ENCODE measurements at regions not wholly inside any gene's neighbourhood (a gene's known extent, or its start where the extent isn't known, plus 50 kb on each side); places are given as distances from the start of the nearest gene placed in this dataset.
A peak's percentile ranks its signal among the peaks of the same experiment; 100 is the strongest.

DNA sequence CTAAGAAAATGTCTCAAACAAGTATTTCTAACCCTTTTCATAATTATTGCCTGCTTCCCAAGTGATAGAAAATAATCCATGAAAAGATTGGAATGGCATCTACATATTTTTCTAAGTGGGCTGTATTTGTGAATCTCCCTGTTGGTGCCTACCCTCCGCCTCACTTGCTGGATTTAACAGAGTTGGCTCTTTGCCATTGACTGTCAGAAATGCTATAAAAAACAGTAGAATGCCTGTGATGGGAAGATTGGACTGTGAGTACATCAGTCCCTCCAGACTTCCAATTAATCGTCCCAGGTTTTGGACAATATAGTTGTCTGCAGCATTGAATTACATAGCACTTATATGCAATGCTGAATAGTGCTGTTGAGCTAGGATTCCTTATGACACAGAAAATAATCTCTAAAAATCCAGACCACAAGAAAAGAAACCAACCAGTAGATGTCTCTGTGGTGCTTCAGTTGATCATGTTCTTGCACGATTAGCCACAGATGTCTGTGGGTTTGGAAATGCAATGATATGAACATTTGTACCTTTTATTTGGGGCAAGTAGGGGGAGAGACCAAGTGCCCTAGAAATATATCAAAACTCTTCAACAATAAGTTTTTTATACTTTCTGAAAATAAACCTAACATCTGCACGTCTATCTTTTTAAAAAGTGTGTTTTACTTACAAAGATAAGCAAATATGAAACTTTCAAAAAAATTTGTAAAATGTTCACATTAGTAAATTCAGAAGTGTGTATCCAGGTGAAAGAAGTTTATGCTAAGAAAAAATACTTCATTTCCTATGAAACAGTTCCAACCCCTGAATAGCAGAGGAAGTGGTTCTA lies 88.5 kb downstream of the DYNAP start:
- TF ChIP-seq, protein P1, sequence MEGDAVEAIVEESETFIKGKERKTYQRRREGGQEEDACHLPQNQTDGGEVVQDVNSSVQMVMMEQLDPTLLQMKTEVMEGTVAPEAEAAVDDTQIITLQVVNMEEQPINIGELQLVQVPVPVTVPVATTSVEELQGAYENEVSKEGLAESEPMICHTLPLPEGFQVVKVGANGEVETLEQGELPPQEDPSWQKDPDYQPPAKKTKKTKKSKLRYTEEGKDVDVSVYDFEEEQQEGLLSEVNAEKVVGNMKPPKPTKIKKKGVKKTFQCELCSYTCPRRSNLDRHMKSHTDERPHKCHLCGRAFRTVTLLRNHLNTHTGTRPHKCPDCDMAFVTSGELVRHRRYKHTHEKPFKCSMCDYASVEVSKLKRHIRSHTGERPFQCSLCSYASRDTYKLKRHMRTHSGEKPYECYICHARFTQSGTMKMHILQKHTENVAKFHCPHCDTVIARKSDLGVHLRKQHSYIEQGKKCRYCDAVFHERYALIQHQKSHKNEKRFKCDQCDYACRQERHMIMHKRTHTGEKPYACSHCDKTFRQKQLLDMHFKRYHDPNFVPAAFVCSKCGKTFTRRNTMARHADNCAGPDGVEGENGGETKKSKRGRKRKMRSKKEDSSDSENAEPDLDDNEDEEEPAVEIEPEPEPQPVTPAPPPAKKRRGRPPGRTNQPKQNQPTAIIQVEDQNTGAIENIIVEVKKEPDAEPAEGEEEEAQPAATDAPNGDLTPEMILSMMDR (IDR thresholded peaks at IDR 0.05; ENCODE audit: low read depth, low read length, missing control alignments) = peak; percentile 55
- peak; percentile 72 for DNase-seq (ENCODE audit: low read depth)
- H3K4me3 ChIP-seq (ENCODE audit: low read depth, low read length) = no peak overlapping the region
- in situ Hi-C loops (cut with HindIII; ENCODE audit: low sequenced_read_pairs) = loop anchor here (10.0 kb wide), 1 partner anchor 295 kb away; no protein-coding TSS in a partner anchor

DNA sequence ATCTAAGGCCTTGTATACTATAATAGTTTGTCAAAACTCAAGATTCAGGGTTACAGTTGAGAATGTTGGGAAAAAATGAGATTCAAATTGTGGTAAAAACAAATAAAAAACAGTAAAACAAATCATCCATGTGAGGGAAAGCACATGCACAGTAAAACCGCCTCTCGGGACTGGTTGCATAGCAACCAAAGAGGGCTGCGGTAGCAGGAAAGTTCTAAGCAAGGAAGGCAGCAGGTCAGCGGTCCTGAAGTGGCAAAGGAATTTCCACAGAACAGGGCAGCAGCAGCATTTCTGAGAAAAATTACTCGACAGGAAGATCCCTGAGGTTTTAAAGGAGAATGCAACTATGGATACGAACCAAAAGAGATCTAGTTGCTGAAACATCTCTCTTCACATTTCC lies 93.7 kb downstream of the DYNAP start:
- in situ Hi-C loops (cut with HindIII; ENCODE audit: low sequenced_read_pairs) = loop anchor here (10.0 kb wide), 1 partner anchor 290 kb away; no protein-coding TSS in a partner anchor
- no peak overlapping the region for H3K4me3 ChIP-seq (ENCODE audit: low read depth, low read length)
- TF ChIP-seq, protein P1 (IDR thresholded peaks at IDR 0.05; ENCODE audit: low read depth, low read length, missing control alignments) = no peak
- DNase-seq (ENCODE audit: low read depth) = peak; percentile 47

DNA sequence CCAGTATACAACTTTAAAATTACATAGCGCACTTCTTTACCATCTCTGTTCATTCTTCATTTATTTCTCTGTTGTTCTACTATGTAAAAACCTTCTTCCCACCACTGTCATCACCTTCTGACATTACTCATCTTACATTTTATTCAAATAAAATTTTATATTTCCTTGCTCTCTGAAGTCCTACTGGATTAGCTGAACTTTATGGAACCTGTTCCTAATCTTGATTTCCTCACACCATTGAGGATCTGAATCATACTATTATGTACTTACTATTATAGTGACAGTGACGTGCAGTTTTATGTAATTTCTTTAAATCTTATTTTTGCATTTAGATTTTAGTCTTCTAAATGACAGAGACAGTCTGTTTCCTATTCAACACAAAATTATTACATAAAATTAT lies 98.3 kb downstream of the DYNAP start:
- no peak for DNase-seq (ENCODE audit: low read depth)
- H3K4me3 ChIP-seq (ENCODE audit: low read depth, low read length) = no peak overlapping the region
- TF ChIP-seq, protein P1 (IDR thresholded peaks at IDR 0.05; ENCODE audit: low read depth, low read length, missing control alignments) = no peak
- in situ Hi-C loops (cut with HindIII; ENCODE audit: low sequenced_read_pairs) = loop anchor here (10.0 kb wide), 1 partner anchor 285 kb away; no protein-coding TSS in a partner anchor

DNA sequence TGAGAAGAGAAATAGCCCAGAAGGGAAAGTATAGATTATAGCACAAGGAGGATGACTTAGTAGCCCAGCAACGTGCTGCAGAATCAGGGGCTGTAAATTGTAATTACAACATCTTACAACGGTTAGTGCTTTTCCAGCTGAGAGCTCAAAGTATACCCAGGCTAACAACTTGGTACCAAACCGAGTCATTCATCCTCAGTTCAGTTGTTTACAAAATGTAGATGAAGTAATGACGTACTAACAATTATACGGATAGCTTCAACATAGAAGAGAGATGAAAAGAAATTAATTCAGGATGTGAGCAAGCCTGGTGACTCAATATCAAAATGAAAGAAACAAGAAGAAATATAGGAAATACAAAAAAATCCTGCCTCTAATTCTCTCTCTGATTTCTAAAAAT lies 99.2 kb downstream of the DYNAP start:
- H3K4me3 ChIP-seq (ENCODE audit: low read depth, low read length) = no peak overlapping the region
- peak; percentile 22 for DNase-seq (ENCODE audit: low read depth)
- TF ChIP-seq, protein P1 (IDR thresholded peaks at IDR 0.05; ENCODE audit: low read depth, low read length, missing control alignments) = no peak
- in situ Hi-C loops (cut with HindIII; ENCODE audit: low sequenced_read_pairs) = no loop called here

DNA sequence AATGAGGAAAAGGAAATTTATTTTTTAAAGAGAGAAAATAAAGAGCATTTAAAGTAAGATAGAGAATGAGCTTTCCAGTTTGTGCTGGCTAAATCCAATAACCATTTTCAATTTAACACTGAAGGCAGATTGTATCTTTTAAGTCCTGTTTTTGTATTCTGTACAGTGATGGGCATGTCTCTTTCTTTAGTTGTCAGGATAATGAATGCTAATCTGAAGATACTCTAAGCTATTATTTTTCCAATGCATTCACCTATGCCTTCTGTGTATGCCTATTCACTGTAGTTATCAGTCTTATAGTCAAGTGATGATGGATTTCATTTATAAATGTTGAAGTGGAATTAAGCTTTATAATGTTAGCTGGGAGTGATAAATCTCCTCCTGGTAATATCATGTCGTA lies 101.4 kb downstream of the DYNAP start:
- TF ChIP-seq, protein P1 (IDR thresholded peaks at IDR 0.05; ENCODE audit: low read depth, low read length, missing control alignments) = no peak
- no peak overlapping the region for H3K4me3 ChIP-seq (ENCODE audit: low read depth, low read length)
- DNase-seq (ENCODE audit: low read depth) = no peak
- in situ Hi-C loops (cut with HindIII; ENCODE audit: low sequenced_read_pairs) = no loop called here

DNA sequence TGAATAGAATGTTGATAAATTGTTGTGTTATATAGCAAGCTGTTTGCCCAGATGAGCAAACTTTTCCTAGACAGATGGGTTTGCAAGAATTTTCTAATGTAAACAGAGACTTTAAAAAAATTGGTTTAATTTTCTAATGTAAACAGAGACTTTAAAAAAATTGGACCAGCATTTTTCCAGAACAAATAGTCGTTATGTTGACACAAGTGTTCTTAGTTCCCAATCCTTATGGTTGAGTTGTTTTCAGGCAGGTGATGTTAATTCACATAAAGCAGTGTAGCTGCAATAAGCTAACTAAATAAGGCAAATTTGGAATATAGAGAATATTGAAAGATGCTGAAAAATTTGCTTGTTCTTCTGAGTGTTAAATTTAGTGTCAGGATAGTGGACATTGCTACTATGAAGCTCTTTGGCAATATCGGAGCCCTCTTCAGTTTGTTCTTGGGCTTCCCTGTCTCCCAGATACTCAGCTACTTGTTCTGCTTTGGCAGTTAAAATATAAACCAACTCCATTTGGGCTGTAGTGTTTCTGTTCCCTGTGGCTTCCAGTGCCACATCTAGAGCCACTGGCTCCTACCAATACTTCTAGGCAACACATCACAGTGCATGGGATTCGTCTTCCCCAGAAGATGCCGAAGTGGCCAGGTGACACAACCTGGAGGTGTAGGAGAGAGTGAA lies 105.7 kb downstream of the DYNAP start:
- in situ Hi-C loops (cut with HindIII; ENCODE audit: low sequenced_read_pairs) = no loop called here
- no peak for DNase-seq (ENCODE audit: low read depth)
- H3K4me3 ChIP-seq (ENCODE audit: low read depth, low read length) = no peak overlapping the region
- TF ChIP-seq, protein P1 (IDR thresholded peaks at IDR 0.05; ENCODE audit: low read depth, low read length, missing control alignments) = no peak

All from astrocyte of the cerebellum (primary cell).